Neural progenitor cell (in vitro differentiated cells): ENCODE measurements at regions not wholly inside any gene's neighbourhood (a gene's known extent, or its start where the extent isn't known, plus 50 kb on each side); places are given as distances from the start of the nearest gene placed in this dataset.

Experiments
- DNase-seq: peaks from one replicate; pipeline ENCODE4 v3.0.0-alpha.2; 2016; ENCODE audit warnings: low spot score
- H2AFZ ChIP-seq: fragments of 200-600 bp; sonication (generic); replicated peaks from 2 replicates; pipeline ENCODE4 v1.6.1; 2016; ENCODE audit warnings: antibody characterized with exemption
- H3F3A ChIP-seq: fragments of 200-600 bp; sonication (generic); 2 replicates; pipeline ENCODE4 v1.6.1; 2016; ENCODE audit warnings: antibody characterized with exemption, low read depth
- H3K27ac ChIP-seq: fragments of 200-600 bp; sonication (generic); 2 replicates; pipeline ENCODE4 v1.5.1; 2016; ENCODE audit warnings: mild to moderate bottlenecking
- H3K27me3 ChIP-seq: fragments of 200-600 bp; sonication (generic); 2 replicates; pipeline ENCODE4 v1.6.1; 2016; ENCODE audit warnings: mild to moderate bottlenecking, moderate library complexity
- H3K36me3 ChIP-seq: fragments of 200-600 bp; sonication (generic); 2 replicates; pipeline ENCODE4 v1.5.1; 2016
- H3K4me1 ChIP-seq: fragments of 200-600 bp; sonication (generic); 2 replicates; pipeline ENCODE4 v1.6.1; 2016; ENCODE audit warnings: mixed run types
- H3K4me2 ChIP-seq: fragments of 200-600 bp; sonication (generic); 2 replicates; pipeline ENCODE4 v1.6.1; 2016
- H3K4me3 ChIP-seq: fragments of 200-600 bp; sonication (generic); 2 replicates; pipeline ENCODE4 v1.5.1; 2016
- H3K79me2 ChIP-seq: fragments of 200-600 bp; sonication (generic); 2 replicates; pipeline ENCODE4 v1.6.1; 2016; ENCODE audit warnings: low read depth
- H3K9ac ChIP-seq: fragments of 200-600 bp; sonication (generic); 2 replicates; pipeline ENCODE4 v1.6.1; 2016
- H3K9me3 ChIP-seq: fragments of 200-600 bp; sonication (generic); 2 replicates; pipeline ENCODE4 v1.5.1; 2016; ENCODE audit warnings: low read depth
- H4K20me1 ChIP-seq: fragments of 200-600 bp; sonication (generic); 2 replicates; pipeline ENCODE4 v1.6.1; 2016; ENCODE audit warnings: low read depth
- H3K27ac Mint-ChIP-seq: 3 replicates; pipeline ENCODE4 v1.8.0; 2021; ENCODE audit warnings: mixed read lengths
- H3K27me3 Mint-ChIP-seq: 2 replicates; pipeline ENCODE4 v1.8.0; 2022; ENCODE audit warnings: low read depth, mild to moderate bottlenecking, inconsistent platforms, moderate library complexity, mixed read lengths; ENCODE audit not compliant: insufficient read depth
- H3K36me3 Mint-ChIP-seq: 3 replicates; pipeline ENCODE4 v1.8.0; 2021; ENCODE audit warnings: mixed read lengths
- H3K4me1 Mint-ChIP-seq: 3 replicates; pipeline ENCODE4 v1.8.0; 2021; ENCODE audit warnings: mixed read lengths
- H3K4me3 Mint-ChIP-seq: 3 replicates; pipeline ENCODE4 v1.8.0; 2021; ENCODE audit warnings: mild to moderate bottlenecking, moderate library complexity, mixed read lengths
- H3K9me3 Mint-ChIP-seq: 3 replicates; pipeline ENCODE4 v1.8.0; 2020; ENCODE audit warnings: mixed read lengths
- CTCF ChIP-seq: fragments of 200-600 bp; sonication (generic); IDR thresholded peaks from 2 replicates; pipeline ENCODE4 v1.5.1; 2017; ENCODE audit warnings: antibody characterized with exemption, mild to moderate bottlenecking
- EZH2 ChIP-seq: fragments of 200-600 bp; sonication (generic); IDR thresholded peaks from 2 replicates; pipeline ENCODE4 v1.6.1; 2017; ENCODE audit warnings: antibody characterized with exemption, mild to moderate bottlenecking, moderate library complexity
- EZH2phosphoT487 ChIP-seq: fragments of 200-600 bp; sonication (generic); IDR thresholded peaks from 2 replicates; pipeline ENCODE4 v1.6.1; 2017; ENCODE audit warnings: antibody characterized with exemption

- H3K27ac Mint-ChIP-seq: no peak overlapping the region
- H3K27me3 Mint-ChIP-seq: no peaks in the 10 kb centered on the region
Observed at GRCh38 chr2:145114726-145115125, 594.8 kb upstream of the ZEB2 start.

GRCh38 chr2:145112467-145112866 lies 592.5 kb upstream of the ZEB2 start:
- no peaks in the 10 kb centered on the region for H4K20me1 ChIP-seq
- peaks cover 4% of the 10 kb centered on the region for H3K4me1 ChIP-seq
- H3K36me3 Mint-ChIP-seq: no peaks in the 10 kb centered on the region
- no peaks in the 10 kb centered on the region for H3K27me3 ChIP-seq
- H3F3A ChIP-seq: no peaks in the 10 kb centered on the region
- H3K27ac ChIP-seq: no peak overlapping the region
- H3K4me3 Mint-ChIP-seq: no peak overlapping the region
- TF ChIP-seq CTCF (no peak), EZH2 (no peak), EZH2phosphoT487 (no peak)
- no peak overlapping the region for H2AFZ ChIP-seq
- no peak overlapping the region for H3K4me3 ChIP-seq
- no peak overlapping the region for H3K4me2 ChIP-seq
- no peaks in the 10 kb centered on the region for H3K27me3 Mint-ChIP-seq
- no peaks in the 10 kb centered on the region for H3K9me3 ChIP-seq
- H3K9me3 Mint-ChIP-seq: no peaks in the 10 kb centered on the region
- DNase-seq: no peak
- no peaks in the 10 kb centered on the region for H3K36me3 ChIP-seq
- no peak overlapping the region for H3K9ac ChIP-seq
- H3K4me1 Mint-ChIP-seq: peaks cover 2% of the 10 kb centered on the region
- H3K79me2 ChIP-seq: no peaks in the 10 kb centered on the region
- H3K27ac Mint-ChIP-seq: no peak overlapping the region

More at GRCh38 chr2:145114726-145115125, 594.8 kb upstream of the ZEB2 start:
- no peaks in the 10 kb centered on the region for H3K79me2 ChIP-seq
- no peak overlapping the region for H3K4me2 ChIP-seq
- H2AFZ ChIP-seq: no peak overlapping the region
- no peaks in the 10 kb centered on the region for H3K27me3 ChIP-seq
- H3K9ac ChIP-seq: no peak overlapping the region
- no peak for DNase-seq
- peaks cover 2% of the 10 kb centered on the region for H3K4me1 Mint-ChIP-seq
- TF ChIP-seq EZH2: no peak
- TF ChIP-seq CTCF: no peak
- no peak for TF ChIP-seq EZH2phosphoT487
- no peak overlapping the region for H3K27ac ChIP-seq
- H3K36me3 Mint-ChIP-seq: no peaks in the 10 kb centered on the region
- no peaks in the 10 kb centered on the region for H3K9me3 ChIP-seq
- no peaks in the 10 kb centered on the region for H3K9me3 Mint-ChIP-seq
- H3F3A ChIP-seq: no peaks in the 10 kb centered on the region
- H4K20me1 ChIP-seq: no peaks in the 10 kb centered on the region
- H3K4me3 ChIP-seq: no peak overlapping the region
- no peaks in the 10 kb centered on the region for H3K36me3 ChIP-seq
- H3K4me1 ChIP-seq: peaks cover 4% of the 10 kb centered on the region
- H3K4me3 Mint-ChIP-seq: no peak overlapping the region

DNA sequence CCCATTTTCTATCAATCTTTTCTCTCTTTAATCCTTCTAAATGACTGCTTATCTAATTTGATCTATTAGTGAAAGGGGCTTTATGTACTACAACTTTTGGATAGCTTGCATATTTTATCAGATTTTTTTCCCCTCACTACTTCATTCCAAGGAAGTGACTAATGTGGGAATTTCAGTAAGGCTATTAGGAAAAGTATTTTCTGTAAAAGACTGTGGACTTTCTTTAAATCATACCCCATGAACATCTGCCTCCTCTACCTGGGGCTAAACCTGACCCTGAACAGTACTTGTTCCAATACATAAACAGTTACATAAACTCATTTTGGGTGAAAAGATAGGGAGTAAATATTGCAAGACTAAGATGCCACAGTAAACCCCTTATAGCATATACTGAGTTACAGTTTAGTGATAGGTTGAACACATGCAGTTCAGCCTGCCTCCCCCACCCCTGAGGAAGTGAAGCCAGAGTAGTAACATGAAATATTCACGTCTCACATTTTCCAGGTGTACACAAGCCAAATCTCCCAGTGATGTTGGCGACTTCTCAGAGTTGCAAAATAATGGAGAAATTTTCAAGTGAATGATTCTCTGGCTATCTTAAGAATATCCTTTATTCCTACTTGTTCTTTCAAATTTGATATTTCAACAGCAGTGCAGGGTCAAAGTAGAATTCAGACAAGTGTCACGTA lies 590.9 kb upstream of the ZEB2 start:
- H3K4me1 ChIP-seq: peaks cover 3% of the 10 kb centered on the region
- no peaks in the 10 kb centered on the region for H3K9me3 ChIP-seq
- peaks cover under 1% of the 10 kb centered on the region for H3F3A ChIP-seq
- no peak overlapping the region for H3K27ac ChIP-seq
- H3K36me3 ChIP-seq: no peaks in the 10 kb centered on the region
- no peak overlapping the region for H3K4me3 Mint-ChIP-seq
- no peak overlapping the region for H3K4me3 ChIP-seq
- H3K79me2 ChIP-seq: no peaks in the 10 kb centered on the region
- no peak overlapping the region for H3K9ac ChIP-seq
- H3K36me3 Mint-ChIP-seq: no peaks in the 10 kb centered on the region
- no peaks in the 10 kb centered on the region for H3K27me3 Mint-ChIP-seq
- TF ChIP-seq EZH2: no peak
- TF ChIP-seq EZH2phosphoT487: no peak
- TF ChIP-seq CTCF: no peak
- no peak overlapping the region for H2AFZ ChIP-seq
- H3K27ac Mint-ChIP-seq: no peak overlapping the region
- no peak overlapping the region for H3K4me2 ChIP-seq
- H3K9me3 Mint-ChIP-seq: no peaks in the 10 kb centered on the region
- no peak for DNase-seq
- no peaks in the 10 kb centered on the region for H3K27me3 ChIP-seq
- H4K20me1 ChIP-seq: no peaks in the 10 kb centered on the region
- H3K4me1 Mint-ChIP-seq: no peaks in the 10 kb centered on the region
